ENCODE measurements at regions not wholly inside any gene's neighbourhood (a gene's known extent, or its start where the extent isn't known, plus 50 kb on each side); places are given as distances from the start of the nearest gene placed in this dataset.
"Not testable (repeated sequence)": the region's sequence is repeated elsewhere in the genome, so short reads cannot be mapped to it uniquely, and the experiment has no call there.

- DNase-seq = no peak
Observed at GRCh38 chr5:90051756-90052155, 357.8 kb downstream of the CETN3 start.

- DNase-seq = no peak
Observed at GRCh38 chr5:90050103-90050502, 359.5 kb downstream of the CETN3 start.

- DNase-seq = no peak
Observed at GRCh38 chr5:90047113-90047512, 362.4 kb downstream of the CETN3 start.

GRCh38 chr5:90040082-90040481 lies 369.5 kb downstream of the CETN3 start:
- DNase-seq = not testable (repeated sequence)

GRCh38 chr5:90037646-90038045 lies 371.9 kb downstream of the CETN3 start:
- DNase-seq = no peak

GRCh38 chr5:90022711-90023053 lies 386.9 kb downstream of the CETN3 start:
- DNase-seq = no peak

GRCh38 chr5:90022002-90022710 lies 387.4 kb downstream of the CETN3 start:
- no peak for DNase-seq

- no peak for DNase-seq
Observed at GRCh38 chr5:90020575-90021538, 388.7 kb downstream of the CETN3 start.

GRCh38 chr5:90017239-90017638 lies 392.3 kb downstream of the CETN3 start:
- no peak for DNase-seq

- no peak for DNase-seq
Observed at GRCh38 chr5:90015584-90016018, 394.0 kb downstream of the CETN3 start.

- DNase-seq = no peak
Observed at GRCh38 chr5:90014420-90014819, 395.1 kb downstream of the CETN3 start.

- DNase-seq = no peak
Observed at GRCh38 chr5:90000351-90000750, 409.2 kb downstream of the CETN3 start.

- no peak for DNase-seq
Observed at GRCh38 chr5:89998519-89999305, 410.8 kb downstream of the CETN3 start.

- no peak for DNase-seq
Observed at GRCh38 chr5:89996890-89997289, 412.7 kb downstream of the CETN3 start.

GRCh38 chr5:89996335-89996734 lies 413.2 kb downstream of the CETN3 start:
- DNase-seq = no peak

GRCh38 chr5:89994266-89994665 lies 415.3 kb downstream of the CETN3 start:
- no peak for DNase-seq

- DNase-seq = no peak
Observed at GRCh38 chr5:89992201-89992600, 417.4 kb downstream of the CETN3 start.

- no peak for DNase-seq
Observed at GRCh38 chr5:89991592-89991991, 418.0 kb downstream of the CETN3 start.

- no peak for DNase-seq
Observed at GRCh38 chr5:89989776-89990175, 419.8 kb downstream of the CETN3 start.

- no peak for DNase-seq
Observed at GRCh38 chr5:89988998-89989655, 420.4 kb downstream of the CETN3 start.

GRCh38 chr5:89988129-89988810 lies 421.3 kb downstream of the CETN3 start:
- no peak for DNase-seq

- DNase-seq = no peak
Observed at GRCh38 chr5:89983216-89983615, 426.3 kb downstream of the CETN3 start.

Data from central memory CD4-positive, alpha-beta T cell (primary cell).